Cardiac muscle cell (in vitro differentiated cells and primary cell): ENCODE measurements at regions not wholly inside any gene's neighbourhood (a gene's known extent, or its start where the extent isn't known, plus 50 kb on each side); places are given as distances from the start of the nearest gene placed in this dataset.

ENCODE experiments used
- DNase-seq, 2 donors: peaks; one replicate each; pipeline versions ENCODE4 v3.0.0 to v3.0.0-alpha.2; 2010 to 2017; ENCODE audit warnings: low read depth in 1 of 2, low spot score in 1 of 2
- H3K27ac ChIP-seq: fragments of 200-600 bp; sonication (generic); 2 replicates; pipeline ENCODE4 v1.5.1; 2016
- H3K27me3 ChIP-seq: fragments of 200-600 bp; sonication (generic); 2 replicates; pipeline ENCODE4 v1.6.0; 2016; ENCODE audit warnings: control low read depth
- H3K36me3 ChIP-seq: fragments of 200-600 bp; sonication (generic); 2 replicates; pipeline ENCODE4 v1.5.1; 2016; ENCODE audit warnings: control low read depth
- H3K4me1 ChIP-seq: fragments of 200-600 bp; sonication (generic); 2 replicates; pipeline ENCODE4 v1.8.1; 2017; ENCODE audit warnings: low read depth, mild to moderate bottlenecking, mixed run types
- H3K4me3 ChIP-seq: fragments of 200-600 bp; sonication (generic); 2 replicates; pipeline ENCODE4 v1.5.1; 2016; ENCODE audit warnings: mild to moderate bottlenecking
- H3K9me3 ChIP-seq: fragments of 200-600 bp; sonication (generic); 2 replicates; pipeline ENCODE4 v1.5.1; 2017; ENCODE audit warnings: low read depth, mild to moderate bottlenecking, control low read depth
- TF ChIP-seq, protein P1 (sequence below): IDR thresholded peaks from 2 replicates; pipeline ENCODE4 v1.5.1; 2012; ENCODE audit warnings: low read depth, mild to moderate bottlenecking, low read length

DNA sequence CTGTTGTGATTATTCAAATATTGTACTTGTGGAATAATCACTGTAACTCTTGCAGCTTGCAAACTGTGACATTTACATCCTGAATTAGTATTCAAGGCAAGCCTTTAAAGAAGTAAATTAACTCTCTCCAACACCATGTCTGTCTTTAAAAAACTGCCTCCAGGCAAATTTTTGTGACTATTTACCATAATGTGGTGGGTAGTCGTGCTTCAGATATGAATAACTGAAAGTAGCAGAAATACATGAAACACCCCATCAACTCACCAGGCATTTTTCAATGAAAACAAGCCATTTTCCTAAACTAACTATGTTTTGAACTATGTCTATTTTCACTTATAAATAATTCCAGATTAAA is 217.4 kb upstream of the PSMD7 start:
- Histone ChIP-seq H3K27me3 (no peaks in the 10 kb centered on the region), H3K4me3 (no peak overlapping the region), H3K9me3 (no peaks in the 10 kb centered on the region), H3K4me1 (peaks cover 7% of the 10 kb centered on the region), H3K27ac (no peak overlapping the region), H3K36me3 (no peaks in the 10 kb centered on the region)
- DNase-seq = no peak
- TF ChIP-seq, protein P1, sequence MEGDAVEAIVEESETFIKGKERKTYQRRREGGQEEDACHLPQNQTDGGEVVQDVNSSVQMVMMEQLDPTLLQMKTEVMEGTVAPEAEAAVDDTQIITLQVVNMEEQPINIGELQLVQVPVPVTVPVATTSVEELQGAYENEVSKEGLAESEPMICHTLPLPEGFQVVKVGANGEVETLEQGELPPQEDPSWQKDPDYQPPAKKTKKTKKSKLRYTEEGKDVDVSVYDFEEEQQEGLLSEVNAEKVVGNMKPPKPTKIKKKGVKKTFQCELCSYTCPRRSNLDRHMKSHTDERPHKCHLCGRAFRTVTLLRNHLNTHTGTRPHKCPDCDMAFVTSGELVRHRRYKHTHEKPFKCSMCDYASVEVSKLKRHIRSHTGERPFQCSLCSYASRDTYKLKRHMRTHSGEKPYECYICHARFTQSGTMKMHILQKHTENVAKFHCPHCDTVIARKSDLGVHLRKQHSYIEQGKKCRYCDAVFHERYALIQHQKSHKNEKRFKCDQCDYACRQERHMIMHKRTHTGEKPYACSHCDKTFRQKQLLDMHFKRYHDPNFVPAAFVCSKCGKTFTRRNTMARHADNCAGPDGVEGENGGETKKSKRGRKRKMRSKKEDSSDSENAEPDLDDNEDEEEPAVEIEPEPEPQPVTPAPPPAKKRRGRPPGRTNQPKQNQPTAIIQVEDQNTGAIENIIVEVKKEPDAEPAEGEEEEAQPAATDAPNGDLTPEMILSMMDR = no peak

DNA sequence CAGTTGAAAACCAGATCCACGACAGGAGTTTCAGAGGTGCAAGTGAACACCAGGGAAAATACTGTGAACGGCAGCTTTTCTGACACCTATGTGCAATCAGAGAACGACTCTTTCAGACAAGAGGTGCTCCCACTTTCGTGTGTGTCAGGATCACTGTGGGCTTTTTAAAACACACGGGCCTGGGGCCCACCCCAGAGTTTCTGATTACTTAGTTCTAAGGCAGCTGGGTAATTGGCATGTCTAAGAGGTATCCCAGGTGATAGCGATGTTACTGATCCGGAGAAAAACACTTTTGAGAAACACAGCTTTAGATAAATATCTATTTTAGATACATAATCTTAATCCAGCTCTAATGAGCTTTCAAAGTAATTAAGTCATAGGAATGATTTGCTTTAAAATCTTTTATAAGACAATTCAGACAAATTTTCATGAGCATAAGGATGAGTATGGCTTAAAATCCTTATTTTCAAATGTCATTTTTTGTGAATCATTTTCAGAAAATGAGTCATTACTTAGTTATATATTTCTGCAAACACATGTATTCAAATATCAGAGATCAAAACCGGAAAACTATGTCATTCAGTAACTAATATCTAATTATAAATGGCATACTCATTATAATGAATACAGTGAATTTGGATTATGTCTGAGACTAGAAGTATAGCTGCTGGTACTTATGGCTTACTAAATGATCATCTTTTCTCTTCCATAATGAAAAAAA is 217.9 kb upstream of the PSMD7 start:
- Histone ChIP-seq H3K9me3 (no peaks in the 10 kb centered on the region), H3K4me1 (peaks cover 7% of the 10 kb centered on the region), H3K27me3 (no peaks in the 10 kb centered on the region), H3K27ac (no peak overlapping the region), H3K36me3 (no peaks in the 10 kb centered on the region), H3K4me3 (no peak overlapping the region)
- TF ChIP-seq, protein P1 = no peak
- no peak for DNase-seq

DNA sequence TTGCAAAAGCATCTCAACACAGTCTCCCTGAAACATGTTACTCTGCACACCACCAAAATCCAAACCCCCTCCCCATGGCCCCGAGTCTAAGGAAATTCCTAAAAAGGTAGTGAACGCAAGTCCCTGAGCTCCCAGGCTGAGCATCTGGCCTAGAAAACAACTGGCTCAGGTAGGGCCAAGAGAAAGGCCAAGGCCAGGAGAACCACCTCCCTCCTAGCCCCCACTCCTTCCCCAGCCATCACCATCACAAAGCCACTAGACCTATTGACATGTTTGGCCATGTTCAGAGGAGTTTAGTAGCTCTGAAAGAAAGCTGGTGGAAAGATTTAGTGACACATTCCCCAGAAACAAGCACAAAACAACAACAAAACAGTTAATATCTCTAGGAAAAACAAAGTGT is 220.0 kb upstream of the PSMD7 start:
- Histone ChIP-seq H3K4me1 (peaks cover 7% of the 10 kb centered on the region), H3K36me3 (no peaks in the 10 kb centered on the region), H3K27me3 (no peaks in the 10 kb centered on the region), H3K27ac (no peak overlapping the region), H3K9me3 (no peaks in the 10 kb centered on the region), H3K4me3 (no peak overlapping the region)
- no peak for DNase-seq
- TF ChIP-seq, protein P1 = no peak

DNA sequence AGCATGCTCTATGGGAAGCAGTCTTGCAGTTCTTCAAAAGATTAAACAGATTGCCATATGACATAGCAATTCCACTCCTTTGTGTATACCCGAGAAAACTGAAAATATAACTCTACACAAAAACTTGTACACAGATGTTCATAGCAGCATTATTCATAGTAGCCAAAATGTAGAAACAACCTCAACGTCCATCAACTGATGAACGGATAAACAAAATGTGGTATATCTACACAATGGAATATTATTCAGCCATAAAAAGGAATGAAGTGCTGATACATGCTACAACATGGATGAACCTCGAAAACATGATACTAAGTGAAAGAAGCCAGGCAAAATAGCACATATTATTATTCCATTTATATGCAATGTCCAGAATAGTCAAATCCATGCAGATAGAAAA is 221.2 kb upstream of the PSMD7 start:
- no peaks in the 10 kb centered on the region for H3K9me3 ChIP-seq
- no peaks in the 10 kb centered on the region for H3K27me3 ChIP-seq
- TF ChIP-seq, protein P1 = no peak
- no peak overlapping the region for H3K27ac ChIP-seq
- no peak overlapping the region for H3K4me3 ChIP-seq
- no peak for DNase-seq
- H3K36me3 ChIP-seq = no peaks in the 10 kb centered on the region
- peaks cover 7% of the 10 kb centered on the region for H3K4me1 ChIP-seq

- Histone ChIP-seq H3K27me3 (no peaks in the 10 kb centered on the region), H3K4me3 (no peak overlapping the region), H3K4me1 (peaks cover 7% of the 10 kb centered on the region), H3K27ac (no peak overlapping the region), H3K9me3 (no peaks in the 10 kb centered on the region), H3K36me3 (no peaks in the 10 kb centered on the region)
- no peak for DNase-seq
- TF ChIP-seq, protein P1 = no peak
These were observed 223.2 kb upstream of the PSMD7 start for GRCh38 chr16:74073456-74073855.
